GM21529 (cell line): ENCODE measurements at regions not wholly inside any gene's neighbourhood (a gene's known extent, or its start where the extent isn't known, plus 50 kb on each side); places are given as distances from the start of the nearest gene placed in this dataset.
A peak's percentile ranks its signal among the peaks of the same experiment; 100 is the strongest.
"Not testable (repeated sequence)": the region's sequence is repeated elsewhere in the genome, so short reads cannot be mapped to it uniquely, and the experiment has no call there.

ENCODE experiments used
- ATAC-seq: cut with Tn5 transposase; IDR thresholded peaks from one replicate; pipeline ENCODE4 v1.9.1; 2021; ENCODE audit not compliant: unreplicated experiment

- no peak for ATAC-seq
Measured at GRCh38 chr7:23931633-23932032, 221.6 kb downstream of the STK31 start.

- no peak for ATAC-seq
Measured at GRCh38 chr7:23938215-23938614, 228.2 kb downstream of the STK31 start.

- ATAC-seq: peak; percentile 74
Measured at GRCh38 chr7:23938937-23939552, 229.0 kb downstream of the STK31 start.

- not testable (repeated sequence) for ATAC-seq
Measured at GRCh38 chr7:23939747-23940146, 229.7 kb downstream of the STK31 start.

- ATAC-seq: no peak
Measured at GRCh38 chr7:23941551-23941950, 231.5 kb downstream of the STK31 start.

GRCh38 chr7:23942032-23942431 lies 232.0 kb downstream of the STK31 start:
- ATAC-seq: no peak

GRCh38 chr7:23944131-23944530 lies 234.1 kb downstream of the STK31 start:
- no peak for ATAC-seq

- ATAC-seq: no peak
Measured at GRCh38 chr7:23945472-23945871, 235.5 kb downstream of the STK31 start.

- ATAC-seq: no peak
Measured at GRCh38 chr7:23955145-23955544, 245.1 kb downstream of the STK31 start.

GRCh38 chr7:23955600-23956149 lies 245.7 kb downstream of the STK31 start:
- ATAC-seq: no peak

- no peak for ATAC-seq
Measured at GRCh38 chr7:23956772-23957576, 247.0 kb downstream of the STK31 start.

- ATAC-seq: no peak
Measured at GRCh38 chr7:23959821-23960220, 249.8 kb downstream of the STK31 start.

- ATAC-seq: no peak
Measured at GRCh38 chr7:23960361-23960760, 250.3 kb downstream of the STK31 start.

- ATAC-seq: no peak
Measured at GRCh38 chr7:23963461-23964165, 253.6 kb downstream of the STK31 start.

GRCh38 chr7:23964715-23965114 lies 254.7 kb downstream of the STK31 start:
- no peak for ATAC-seq

- no peak for ATAC-seq
Measured at GRCh38 chr7:23965296-23965695, 255.3 kb downstream of the STK31 start.

- no peak for ATAC-seq
Measured at GRCh38 chr7:23966941-23967340, 256.9 kb downstream of the STK31 start.

GRCh38 chr7:23967949-23968599 lies 258.1 kb downstream of the STK31 start:
- ATAC-seq: no peak

- no peak for ATAC-seq
Measured at GRCh38 chr7:23968791-23969190, 258.8 kb downstream of the STK31 start.

- ATAC-seq: no peak
Measured at GRCh38 chr7:23969443-23969842, 259.4 kb downstream of the STK31 start.

GRCh38 chr7:23970193-23970592 lies 260.2 kb downstream of the STK31 start:
- ATAC-seq: no peak
